ENCODE measurements at regions not wholly inside any gene's neighbourhood (a gene's known extent, or its start where the extent isn't known, plus 50 kb on each side); places are given as distances from the start of the nearest gene placed in this dataset.

- no peak for DNase-seq (ENCODE audit: low read depth in 2 of 3, low spot score in 2 of 3)
These were observed 159.7 kb upstream of the AGAP1 start for GRCh38 chr2:235334179-235334578.

DNA sequence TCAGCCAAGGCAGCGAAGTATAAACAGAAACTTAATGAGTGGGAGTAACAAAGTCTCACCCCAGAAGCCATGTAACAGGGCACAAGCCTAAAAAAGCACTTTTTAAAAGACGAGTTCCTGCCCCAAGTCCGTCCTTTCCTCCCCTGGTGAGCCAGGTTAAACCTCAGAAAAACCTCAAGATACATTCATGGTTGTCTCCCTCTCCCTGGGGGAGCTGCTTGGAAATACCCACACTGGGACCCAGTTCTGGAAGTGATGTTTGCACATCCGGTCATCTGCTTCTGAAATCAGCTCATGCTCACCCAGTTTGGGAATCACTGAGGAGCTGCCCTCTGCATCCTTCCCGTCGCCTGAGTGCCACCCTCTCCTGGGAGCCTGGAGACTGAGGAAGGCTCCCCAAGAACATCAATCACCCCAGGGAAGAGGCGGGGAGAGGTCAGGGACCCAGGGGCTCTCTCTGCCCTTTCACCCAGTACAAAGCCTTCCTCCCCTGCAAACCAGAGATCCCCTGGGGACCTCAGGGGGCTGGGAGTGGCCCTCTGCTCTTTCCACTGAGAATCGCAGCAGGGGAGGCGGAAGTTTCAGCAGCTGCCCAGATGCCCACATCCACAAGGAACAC, 150.6 kb upstream of the AGAP1 start:
- no peak for DNase-seq (ENCODE audit: low read depth in 2 of 3, low spot score in 2 of 3)

DNA sequence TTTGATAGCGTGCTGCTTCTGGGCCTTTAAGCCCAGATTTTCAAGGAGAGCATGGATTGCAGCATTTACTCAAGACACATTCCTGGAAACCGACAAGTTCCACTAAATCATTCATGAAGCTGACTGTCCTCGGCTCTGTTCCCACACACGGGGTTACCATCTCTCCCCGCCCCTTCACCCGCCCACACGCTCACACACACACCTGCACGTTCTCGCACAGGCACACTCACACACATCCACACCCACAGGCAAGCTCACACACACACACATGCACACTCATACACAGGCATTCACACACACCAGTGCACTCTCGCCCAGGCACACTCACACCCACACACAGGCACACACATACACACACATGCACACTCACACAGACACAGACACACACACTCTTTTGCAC, 150.0 kb upstream of the AGAP1 start:
- no peak for DNase-seq (ENCODE audit: low read depth in 2 of 3, low spot score in 2 of 3)

GRCh38 chr2:235345745-235346144, 148.1 kb upstream of the AGAP1 start:
- DNase-seq (ENCODE audit: low read depth in 2 of 3, low spot score in 2 of 3), result no peak

GRCh38 chr2:235347691-235348090, 146.2 kb upstream of the AGAP1 start:
- DNase-seq (ENCODE audit: low read depth in 2 of 3, low spot score in 2 of 3), result no peak

DNA sequence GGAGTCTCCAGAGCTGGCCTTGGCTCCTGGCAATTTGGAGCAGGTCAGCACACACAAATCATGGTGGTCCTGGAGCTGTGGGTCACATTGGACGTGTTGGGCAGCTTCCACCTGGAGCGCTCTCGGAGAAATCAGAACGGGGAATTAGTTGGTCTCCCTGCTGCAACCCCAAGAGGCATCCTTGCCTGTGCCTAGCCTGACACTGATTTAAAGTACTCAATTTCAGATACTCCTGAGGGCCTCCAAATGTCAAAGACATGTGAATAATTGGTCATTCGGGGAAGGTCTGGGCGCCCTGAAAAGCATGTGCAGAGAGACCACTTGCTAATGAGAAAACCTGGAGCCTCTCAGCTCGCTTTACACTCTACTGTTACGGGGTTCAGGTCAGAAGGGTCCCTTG, 145.5 kb upstream of the AGAP1 start:
- no peak for DNase-seq (ENCODE audit: low read depth in 2 of 3, low spot score in 2 of 3)

GRCh38 chr2:235350234-235350633, 143.6 kb upstream of the AGAP1 start:
- DNase-seq (ENCODE audit: low read depth in 2 of 3, low spot score in 2 of 3), result no peak

DNA sequence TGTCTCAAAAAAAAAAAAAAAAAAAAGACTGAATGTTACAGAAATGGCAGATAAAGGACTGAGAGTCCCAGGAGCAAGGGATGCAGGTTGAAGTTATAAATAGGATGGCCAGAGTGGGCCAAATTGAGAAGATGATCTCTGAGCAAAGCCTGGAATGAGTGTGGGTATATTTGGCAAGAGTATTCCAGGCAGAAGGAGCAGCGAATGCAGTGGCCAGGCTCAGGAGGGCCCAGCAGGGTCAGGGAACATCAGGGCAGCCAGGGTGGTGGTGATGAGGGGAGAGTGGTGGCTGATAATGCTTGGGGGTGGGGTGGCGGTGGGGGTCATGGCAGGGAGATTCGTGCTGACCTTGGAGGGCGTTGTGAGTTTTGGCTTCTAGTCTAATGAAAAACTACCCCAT, 141.3 kb upstream of the AGAP1 start:
- DNase-seq (ENCODE audit: low read depth in 2 of 3, low spot score in 2 of 3), result no peak

DNA sequence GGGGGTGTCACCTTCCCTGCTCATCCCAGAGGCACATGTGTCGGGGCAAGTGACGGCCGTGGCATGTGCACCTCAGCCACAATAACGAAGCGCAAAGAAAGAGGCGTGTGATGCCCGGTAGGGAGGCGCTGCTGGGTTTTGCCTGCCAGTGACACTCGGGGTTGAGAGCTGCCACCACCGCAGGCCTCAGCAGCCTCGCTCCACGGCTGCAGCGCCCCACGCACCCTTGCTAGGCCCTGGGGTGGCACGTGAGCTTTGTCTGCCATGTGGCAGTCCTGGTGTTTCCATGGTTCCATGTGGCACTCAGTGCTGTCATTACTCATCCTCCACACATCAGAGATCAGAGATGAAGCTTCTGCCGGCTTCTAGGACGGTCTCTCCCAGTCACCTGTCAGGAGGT, 136.0 kb upstream of the AGAP1 start:
- no peak for DNase-seq (ENCODE audit: low read depth in 2 of 3, low spot score in 2 of 3)

DNA sequence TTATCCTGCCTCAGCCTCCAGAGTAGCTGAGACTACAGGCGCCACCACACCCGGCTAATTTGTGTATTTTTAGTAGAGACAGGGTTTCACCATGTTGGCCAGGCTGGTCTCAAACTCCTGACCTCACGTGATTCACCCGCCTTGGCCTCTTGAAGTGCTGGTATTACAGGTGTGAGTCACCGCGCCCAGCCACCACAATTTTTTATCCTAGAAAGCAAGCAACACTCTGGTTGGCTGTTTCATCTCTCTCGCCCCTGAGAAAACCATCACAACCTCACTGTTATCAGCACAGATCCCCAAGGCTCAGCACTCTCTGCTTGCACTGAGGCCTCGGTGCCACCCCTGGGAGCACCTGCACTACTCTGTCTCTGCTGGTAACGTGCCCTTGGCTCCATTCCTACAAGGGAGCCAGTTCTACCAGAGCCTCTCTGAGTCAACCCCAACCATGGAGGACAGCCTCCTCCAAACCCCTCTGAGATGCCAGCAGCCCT, 134.8 kb upstream of the AGAP1 start:
- no peak for DNase-seq (ENCODE audit: low read depth in 2 of 3, low spot score in 2 of 3)

GRCh38 chr2:235360446-235360845, 133.4 kb upstream of the AGAP1 start:
- no peak for DNase-seq (ENCODE audit: low read depth in 2 of 3, low spot score in 2 of 3)

- DNase-seq (ENCODE audit: low read depth in 2 of 3, low spot score in 2 of 3), result no peak
These were observed 128.1 kb upstream of the AGAP1 start for GRCh38 chr2:235365743-235366142.

DNA sequence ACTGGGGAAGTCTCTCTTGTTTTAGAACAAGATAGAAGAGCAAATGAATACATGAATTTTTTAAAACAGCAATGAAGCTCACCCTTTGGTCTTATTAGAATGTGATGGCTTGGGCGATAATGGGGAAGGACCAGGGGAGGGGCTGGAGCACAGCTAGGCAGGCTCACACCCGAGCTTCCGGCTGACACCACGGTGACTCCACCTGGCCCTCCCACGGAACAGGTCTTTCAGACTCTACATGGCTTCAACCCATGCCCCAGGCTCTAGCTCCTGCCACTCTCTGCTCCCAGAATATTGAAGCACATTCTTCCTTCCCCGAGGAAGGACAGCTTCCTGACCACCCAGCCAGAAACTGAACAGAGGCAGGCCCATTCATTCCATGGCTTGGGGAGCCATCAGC, 127.5 kb upstream of the AGAP1 start:
- no peak for DNase-seq (ENCODE audit: low read depth in 2 of 3, low spot score in 2 of 3)

DNA sequence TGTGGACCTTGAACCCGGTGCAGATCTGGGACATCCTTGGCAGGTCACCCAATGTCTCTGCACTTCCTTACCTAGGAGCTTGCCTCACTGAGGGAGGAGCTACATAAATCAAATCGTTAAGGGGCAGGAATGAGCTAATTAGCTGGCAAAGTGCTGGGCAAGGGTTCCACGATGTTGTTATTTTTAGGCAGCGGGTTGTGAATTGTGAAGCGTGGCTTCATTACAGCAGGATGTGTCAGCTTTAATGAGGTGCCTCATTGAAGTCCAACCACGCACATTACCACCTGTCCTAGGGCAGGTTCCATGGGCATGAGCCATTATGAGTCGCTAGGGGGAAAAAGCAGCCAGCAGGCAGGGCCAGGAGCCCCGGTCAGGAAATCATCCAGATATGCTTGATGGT, 127.0 kb upstream of the AGAP1 start:
- DNase-seq (ENCODE audit: low read depth in 2 of 3, low spot score in 2 of 3), result no peak

GRCh38 chr2:235371018-235371417, 122.8 kb upstream of the AGAP1 start:
- DNase-seq (ENCODE audit: low read depth in 2 of 3, low spot score in 2 of 3), result no peak

GRCh38 chr2:235373171-235373570, 120.7 kb upstream of the AGAP1 start:
- DNase-seq (ENCODE audit: low read depth in 2 of 3, low spot score in 2 of 3), result no peak

DNA sequence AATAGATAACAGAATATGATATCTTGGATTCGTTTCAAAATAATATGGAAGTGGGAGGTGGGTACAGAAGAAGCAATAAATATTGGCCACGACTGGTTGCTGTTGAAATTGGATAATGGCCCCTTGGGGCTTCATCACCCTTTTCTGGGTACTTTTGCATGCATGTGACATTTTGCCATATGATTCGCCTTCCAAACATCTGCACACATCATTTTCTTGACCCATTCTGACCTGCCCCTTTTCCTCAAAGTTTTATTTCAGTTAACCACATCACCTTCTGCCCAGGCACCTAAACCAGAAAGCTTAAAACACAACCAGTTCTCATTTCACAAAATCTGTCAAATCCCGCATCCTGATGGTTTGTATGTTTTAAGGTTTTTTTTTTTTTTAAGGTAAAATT, 116.7 kb upstream of the AGAP1 start:
- DNase-seq (ENCODE audit: low read depth in 2 of 3, low spot score in 2 of 3), result no peak

DNA sequence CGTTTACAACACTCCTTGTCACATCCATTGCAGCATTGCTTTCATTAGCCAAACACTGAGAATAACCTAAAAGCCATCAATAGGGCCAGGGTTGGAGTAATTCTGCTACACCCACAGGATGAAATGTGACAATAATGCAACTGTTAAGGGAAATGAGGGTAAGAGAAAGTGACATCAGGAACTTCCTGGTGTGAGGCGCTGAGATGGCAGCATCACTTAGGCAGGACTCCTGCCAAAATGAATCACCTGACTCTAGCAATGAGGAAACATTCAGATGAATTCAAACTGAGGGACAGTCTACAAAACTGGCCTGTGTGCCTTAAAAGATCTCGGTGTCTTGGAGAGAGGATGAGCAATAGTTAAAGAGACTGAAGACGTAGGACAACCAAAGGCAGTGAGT, 115.6 kb upstream of the AGAP1 start:
- no peak for DNase-seq (ENCODE audit: low read depth in 2 of 3, low spot score in 2 of 3)

DNA sequence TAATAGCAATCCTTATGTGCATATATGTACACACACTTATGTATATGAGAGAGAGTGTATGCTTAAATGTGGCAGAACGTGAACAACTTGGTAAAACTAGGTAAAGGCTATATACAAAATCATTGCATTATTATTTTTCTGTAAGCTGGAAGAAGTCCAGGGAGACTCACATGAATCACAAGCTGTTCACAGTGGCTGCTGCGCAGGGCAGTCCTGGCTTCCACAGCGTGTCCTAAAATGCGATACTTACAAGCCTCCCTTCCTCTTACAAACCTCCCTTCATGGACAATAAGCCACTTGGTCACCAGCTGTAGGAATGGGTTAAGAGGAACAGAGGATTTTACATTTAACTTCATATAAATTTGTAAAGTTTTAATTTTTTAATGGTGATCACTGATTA, 114.9 kb upstream of the AGAP1 start:
- DNase-seq (ENCODE audit: low read depth in 2 of 3, low spot score in 2 of 3), result no peak

DNA sequence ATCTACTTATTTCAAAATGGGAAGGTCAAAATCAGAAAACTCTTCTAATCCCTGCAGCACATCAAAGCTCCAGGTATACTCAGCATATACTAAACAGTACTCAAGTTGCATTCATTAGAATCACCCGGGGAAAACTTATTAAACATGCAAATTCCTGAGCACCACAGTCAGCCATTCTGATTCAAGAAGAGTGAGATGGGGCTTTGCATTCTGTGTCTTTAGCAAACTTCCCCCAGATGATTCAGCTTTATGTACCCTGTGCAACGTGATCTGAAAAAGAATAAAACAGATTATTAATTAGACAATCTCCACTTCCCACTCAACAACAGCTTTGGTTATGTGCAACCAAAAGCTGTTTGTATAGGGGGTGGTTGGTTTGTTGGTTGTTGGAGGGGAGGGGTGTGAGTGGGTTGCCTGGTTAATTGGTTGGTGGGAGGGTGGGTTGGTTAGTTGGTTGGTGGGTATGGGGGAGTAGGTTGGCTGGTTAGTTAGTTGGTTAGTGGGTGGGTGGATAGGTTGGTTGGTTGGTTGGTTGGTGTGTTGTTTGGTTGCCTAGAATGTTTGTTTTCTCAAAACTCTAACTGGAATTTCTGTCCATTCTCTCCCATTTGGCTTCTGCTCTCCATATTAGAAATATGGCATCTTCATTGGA, 112.5 kb upstream of the AGAP1 start:
- DNase-seq (ENCODE audit: low read depth in 2 of 3, low spot score in 2 of 3), result no peak

GRCh38 chr2:235382179-235382578, 111.7 kb upstream of the AGAP1 start:
- no peak for DNase-seq (ENCODE audit: low read depth in 2 of 3, low spot score in 2 of 3)

GRCh38 chr2:235382601-235383000, 111.2 kb upstream of the AGAP1 start:
- DNase-seq (ENCODE audit: low read depth in 2 of 3, low spot score in 2 of 3), result no peak
